ENCODE measurements at regions not wholly inside any gene's neighbourhood (a gene's known extent, or its start where the extent isn't known, plus 50 kb on each side); places are given as distances from the start of the nearest gene placed in this dataset.
A peak's percentile ranks its signal among the peaks of the same experiment; 100 is the strongest.

- no peak overlapping the region for H3K27ac ChIP-seq (ENCODE audit: low read depth, low read length)
- no peak for DNase-seq
- Mint-ChIP-seq H3K4me1 (peaks cover 9% of the 10 kb centered on the region), H3K27ac (no peak overlapping the region), H3K36me3 (ENCODE audit: low read depth) (no peaks in the 10 kb centered on the region), H3K27me3 (ENCODE audit: insufficient read depth) (no peaks in the 10 kb centered on the region), H3K9me3 (peaks cover 21% of the 10 kb centered on the region), H3K4me3 (no peak overlapping the region)
- 95 to 97% methylated on average over 20 to 22 of the region's 22 CpGs for WGBS, 2 experiments (ENCODE audit: insufficient coverage in 1 of 2, insufficient read length in 1 of 2)
- peaks cover 8% of the 10 kb centered on the region for H3K9me3 ChIP-seq (ENCODE audit: control insufficient read depth, low read length)
- H3K4me3 ChIP-seq (ENCODE audit: low read length): no peak overlapping the region
- no peaks in the 10 kb centered on the region for H3K27me3 ChIP-seq (ENCODE audit: control insufficient read depth, insufficient read depth, low read length, poor library complexity, severe bottlenecking)
- H3K36me3 ChIP-seq (ENCODE audit: control insufficient read depth, insufficient read depth, low read length): no peaks in the 10 kb centered on the region
- TF ChIP-seq CTCF (conservative IDR thresholded peaks at IDR 0.05): no peak
- no peak overlapping the region for H3K9ac ChIP-seq (ENCODE audit: extremely low read depth, low read length, poor library complexity, severe bottlenecking)
- H3K4me1 ChIP-seq (ENCODE audit: control insufficient read depth, insufficient read depth, low read length): no peaks in the 10 kb centered on the region
Measured at GRCh38 chr11:69425895-69426544, 55.4 kb upstream of the LINC01488 start.

- H3K9ac ChIP-seq (ENCODE audit: extremely low read depth, low read length, poor library complexity, severe bottlenecking): no peak overlapping the region
- Mint-ChIP-seq H3K27me3 (ENCODE audit: insufficient read depth) (no peaks in the 10 kb centered on the region), H3K9me3 (peaks cover 21% of the 10 kb centered on the region), H3K4me3 (no peak overlapping the region), H3K27ac (peak overlapping the region; percentile 30), H3K4me1 (peaks cover 9% of the 10 kb centered on the region), H3K36me3 (ENCODE audit: low read depth) (no peaks in the 10 kb centered on the region)
- H3K9me3 ChIP-seq (ENCODE audit: control insufficient read depth, low read length): peaks cover 8% of the 10 kb centered on the region
- TF ChIP-seq CTCF (conservative IDR thresholded peaks at IDR 0.05): no peak
- H3K4me3 ChIP-seq (ENCODE audit: low read length): no peak overlapping the region
- 67 to 77% methylated on average over 3 to 6 of the region's 6 CpGs for WGBS, 2 experiments (ENCODE audit: insufficient coverage in 1 of 2, insufficient read length in 1 of 2)
- no peaks in the 10 kb centered on the region for H3K4me1 ChIP-seq (ENCODE audit: control insufficient read depth, insufficient read depth, low read length)
- no peaks in the 10 kb centered on the region for H3K36me3 ChIP-seq (ENCODE audit: control insufficient read depth, insufficient read depth, low read length)
- no peaks in the 10 kb centered on the region for H3K27me3 ChIP-seq (ENCODE audit: control insufficient read depth, insufficient read depth, low read length, poor library complexity, severe bottlenecking)
- DNase-seq: peak; percentile 64
- H3K27ac ChIP-seq (ENCODE audit: low read depth, low read length): no peak overlapping the region
Measured at GRCh38 chr11:69427337-69427736, 54.1 kb upstream of the LINC01488 start.

GRCh38 chr11:69427906-69428880, 53.3 kb upstream of the LINC01488 start:
- H3K27me3 ChIP-seq (ENCODE audit: control insufficient read depth, insufficient read depth, low read length, poor library complexity, severe bottlenecking): no peaks in the 10 kb centered on the region
- H3K27me3 Mint-ChIP-seq (ENCODE audit: insufficient read depth): no peaks in the 10 kb centered on the region
- no peak overlapping the region for H3K27ac ChIP-seq (ENCODE audit: low read depth, low read length)
- H3K4me1 Mint-ChIP-seq: peaks cover 9% of the 10 kb centered on the region
- 95 to 96% methylated on average over 15 to 19 of the region's 19 CpGs for WGBS, 2 experiments (ENCODE audit: insufficient coverage in 1 of 2, insufficient read length in 1 of 2)
- H3K4me3 ChIP-seq (ENCODE audit: low read length): no peak overlapping the region
- H3K36me3 ChIP-seq (ENCODE audit: control insufficient read depth, insufficient read depth, low read length): no peaks in the 10 kb centered on the region
- no peaks in the 10 kb centered on the region for H3K36me3 Mint-ChIP-seq (ENCODE audit: low read depth)
- H3K27ac Mint-ChIP-seq: peak overlapping the region; percentile 69
- DNase-seq: no peak
- peaks cover 21% of the 10 kb centered on the region for H3K9me3 Mint-ChIP-seq
- H3K4me3 Mint-ChIP-seq: no peak overlapping the region
- peaks cover 8% of the 10 kb centered on the region for H3K9me3 ChIP-seq (ENCODE audit: control insufficient read depth, low read length)
- no peaks in the 10 kb centered on the region for H3K4me1 ChIP-seq (ENCODE audit: control insufficient read depth, insufficient read depth, low read length)
- TF ChIP-seq CTCF (conservative IDR thresholded peaks at IDR 0.05): no peak
- H3K9ac ChIP-seq (ENCODE audit: extremely low read depth, low read length, poor library complexity, severe bottlenecking): no peak overlapping the region

All from endodermal cell (in vitro differentiated cells).